ENCODE measurements at regions not wholly inside any gene's neighbourhood (a gene's known extent, or its start where the extent isn't known, plus 50 kb on each side); places are given as distances from the start of the nearest gene placed in this dataset.

DNA sequence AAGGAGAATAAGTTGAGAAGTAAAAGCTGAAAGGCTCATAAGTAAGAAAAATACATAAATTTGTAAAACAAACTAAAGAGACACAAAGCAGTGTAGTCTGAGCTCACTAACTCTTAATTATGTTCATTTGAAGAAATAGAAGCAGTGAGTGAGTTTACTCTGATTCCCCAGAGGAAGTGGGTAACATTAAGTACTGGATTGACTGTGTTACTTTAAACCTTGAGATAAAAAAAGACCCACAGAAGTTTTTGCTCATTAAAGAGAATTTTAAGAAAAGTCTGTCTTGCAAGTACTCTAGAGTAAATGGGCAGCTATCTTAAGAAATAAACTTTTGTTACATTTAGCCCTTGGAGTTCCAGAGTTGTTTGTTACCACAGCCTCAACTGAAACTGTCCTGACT is 2466.9 kb downstream of the PCDH7 start:
- TF ChIP-seq, protein P1, sequence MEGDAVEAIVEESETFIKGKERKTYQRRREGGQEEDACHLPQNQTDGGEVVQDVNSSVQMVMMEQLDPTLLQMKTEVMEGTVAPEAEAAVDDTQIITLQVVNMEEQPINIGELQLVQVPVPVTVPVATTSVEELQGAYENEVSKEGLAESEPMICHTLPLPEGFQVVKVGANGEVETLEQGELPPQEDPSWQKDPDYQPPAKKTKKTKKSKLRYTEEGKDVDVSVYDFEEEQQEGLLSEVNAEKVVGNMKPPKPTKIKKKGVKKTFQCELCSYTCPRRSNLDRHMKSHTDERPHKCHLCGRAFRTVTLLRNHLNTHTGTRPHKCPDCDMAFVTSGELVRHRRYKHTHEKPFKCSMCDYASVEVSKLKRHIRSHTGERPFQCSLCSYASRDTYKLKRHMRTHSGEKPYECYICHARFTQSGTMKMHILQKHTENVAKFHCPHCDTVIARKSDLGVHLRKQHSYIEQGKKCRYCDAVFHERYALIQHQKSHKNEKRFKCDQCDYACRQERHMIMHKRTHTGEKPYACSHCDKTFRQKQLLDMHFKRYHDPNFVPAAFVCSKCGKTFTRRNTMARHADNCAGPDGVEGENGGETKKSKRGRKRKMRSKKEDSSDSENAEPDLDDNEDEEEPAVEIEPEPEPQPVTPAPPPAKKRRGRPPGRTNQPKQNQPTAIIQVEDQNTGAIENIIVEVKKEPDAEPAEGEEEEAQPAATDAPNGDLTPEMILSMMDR (IDR thresholded peaks at IDR 0.05), result no peak
- TF ChIP-seq EZH2 (IDR thresholded peaks at IDR 0.05) (no peak), EZH2phosphoT487 (IDR thresholded peaks at IDR 0.05) (no peak)

Data from neural progenitor cell (in vitro differentiated cells).